ENCODE measurements at regions not wholly inside any gene's neighbourhood (a gene's known extent, or its start where the extent isn't known, plus 50 kb on each side); places are given as distances from the start of the nearest gene placed in this dataset.

GRCh38 chr4:3343358-3343757 is 50.5 kb downstream of the RGS12 start:
- no peak for TF ChIP-seq MAX (IDR thresholded peaks at IDR 0.05)
- TF ChIP-seq REST (IDR thresholded peaks at IDR 0.05; ENCODE audit: low read depth) = no peak
- TF ChIP-seq NFIC (IDR thresholded peaks at IDR 0.05) = no peak
- no peak for TF ChIP-seq CREB1 (IDR thresholded peaks at IDR 0.05; ENCODE audit: low read depth)
- TF ChIP-seq USF1 (IDR thresholded peaks at IDR 0.05) = no peak
- TF ChIP-seq TCF12 (IDR thresholded peaks at IDR 0.05; ENCODE audit: low read depth) = no peak
- no peak for TF ChIP-seq ZBTB7A (IDR thresholded peaks at IDR 0.05; ENCODE audit: low read depth)

- TF ChIP-seq CREB1 (IDR thresholded peaks at IDR 0.05; ENCODE audit: low read depth) (no peak), ZBTB7A (IDR thresholded peaks at IDR 0.05; ENCODE audit: low read depth) (no peak), YY1 (IDR thresholded peaks at IDR 0.05; ENCODE audit: low read depth) (no peak), EGR1 (IDR thresholded peaks at IDR 0.05) (no peak), TCF12 (IDR thresholded peaks at IDR 0.05; ENCODE audit: low read depth) (no peak), TEAD4 (IDR thresholded peaks at IDR 0.05) (no peak), FOXM1 (IDR thresholded peaks at IDR 0.05; ENCODE audit: borderline replicate concordance, low read depth) (no peak), CEBPB (IDR thresholded peaks at IDR 0.05) (no peak), RAD21 (IDR thresholded peaks at IDR 0.05; ENCODE audit: low read depth) (no peak), NFIC (IDR thresholded peaks at IDR 0.05) (no peak), EP300 (IDR thresholded peaks at IDR 0.05; ENCODE audit: borderline replicate concordance) (no peak), TAF1 (IDR thresholded peaks at IDR 0.05; ENCODE audit: low read depth) (no peak), USF1 (IDR thresholded peaks at IDR 0.05) (no peak), MAX (IDR thresholded peaks at IDR 0.05) (no peak), REST (IDR thresholded peaks at IDR 0.05; ENCODE audit: low read depth) (no peak)
Measured at GRCh38 chr4:3344104-3344503, 51.3 kb downstream of the RGS12 start.

GRCh38 chr4:3344596-3344995 is 51.8 kb downstream of the RGS12 start:
- TF ChIP-seq ZBTB7A (IDR thresholded peaks at IDR 0.05; ENCODE audit: low read depth) (no peak), EP300 (IDR thresholded peaks at IDR 0.05; ENCODE audit: borderline replicate concordance) (no peak), EGR1 (IDR thresholded peaks at IDR 0.05) (no peak), TEAD4 (IDR thresholded peaks at IDR 0.05) (no peak), RAD21 (IDR thresholded peaks at IDR 0.05; ENCODE audit: low read depth) (no peak), TCF12 (IDR thresholded peaks at IDR 0.05; ENCODE audit: low read depth) (no peak), USF1 (IDR thresholded peaks at IDR 0.05) (no peak), REST (IDR thresholded peaks at IDR 0.05; ENCODE audit: low read depth) (no peak), MAX (IDR thresholded peaks at IDR 0.05) (no peak)

GRCh38 chr4:3345384-3345783 is 52.6 kb downstream of the RGS12 start:
- TF ChIP-seq FOXM1 (IDR thresholded peaks at IDR 0.05; ENCODE audit: borderline replicate concordance, low read depth) (no peak), ZBTB7A (IDR thresholded peaks at IDR 0.05; ENCODE audit: low read depth) (no peak), TEAD4 (IDR thresholded peaks at IDR 0.05) (no peak), REST (IDR thresholded peaks at IDR 0.05; ENCODE audit: low read depth) (no peak), CEBPB (IDR thresholded peaks at IDR 0.05) (no peak), CREB1 (IDR thresholded peaks at IDR 0.05; ENCODE audit: low read depth) (no peak), MAX (IDR thresholded peaks at IDR 0.05) (no peak), YY1 (IDR thresholded peaks at IDR 0.05; ENCODE audit: low read depth) (no peak), RAD21 (IDR thresholded peaks at IDR 0.05; ENCODE audit: low read depth) (no peak), EGR1 (IDR thresholded peaks at IDR 0.05) (no peak), NFIC (IDR thresholded peaks at IDR 0.05) (no peak), USF1 (IDR thresholded peaks at IDR 0.05) (no peak), TAF1 (IDR thresholded peaks at IDR 0.05; ENCODE audit: low read depth) (no peak), EP300 (IDR thresholded peaks at IDR 0.05; ENCODE audit: borderline replicate concordance) (no peak), TCF12 (IDR thresholded peaks at IDR 0.05; ENCODE audit: low read depth) (no peak)

Measured in Ishikawa (cell line).